Adrenal gland (tissue), 5 donors: ENCODE measurements at regions not wholly inside any gene's neighbourhood (a gene's known extent, or its start where the extent isn't known, plus 50 kb on each side); places are given as distances from the start of the nearest gene placed in this dataset.

ENCODE experiments used
- POLR2A ChIP-seq, 2 donors: fragments of 450-650 bp; IDR thresholded peaks; one replicate each; pipeline ENCODE4 v1.6.1; 2017; ENCODE audit warnings: antibody characterized with exemption in 2 of 2, mild to moderate bottlenecking in 2 of 2, moderate library complexity in 1 of 2
- TF ChIP-seq, protein P1 (sequence below), 6 experiments: fragments of 450-650 bp in 4 of 6; fragments of 200-600 bp in 2 of 6; sonication (generic) in 1 of 6; IDR thresholded peaks; 1 replicate in 5 of 6; 2 replicates in 1 of 6; pipeline versions ENCODE4 v1.5.1 to v1.8.0; 2016 to 2021; ENCODE audit warnings: antibody characterized with exemption in 6 of 6, mild to moderate bottlenecking in 2 of 6, moderate library complexity in 1 of 6
- donor health status: DM: no; HTN: no; CAD: no.

- TF ChIP-seq, protein P1, sequence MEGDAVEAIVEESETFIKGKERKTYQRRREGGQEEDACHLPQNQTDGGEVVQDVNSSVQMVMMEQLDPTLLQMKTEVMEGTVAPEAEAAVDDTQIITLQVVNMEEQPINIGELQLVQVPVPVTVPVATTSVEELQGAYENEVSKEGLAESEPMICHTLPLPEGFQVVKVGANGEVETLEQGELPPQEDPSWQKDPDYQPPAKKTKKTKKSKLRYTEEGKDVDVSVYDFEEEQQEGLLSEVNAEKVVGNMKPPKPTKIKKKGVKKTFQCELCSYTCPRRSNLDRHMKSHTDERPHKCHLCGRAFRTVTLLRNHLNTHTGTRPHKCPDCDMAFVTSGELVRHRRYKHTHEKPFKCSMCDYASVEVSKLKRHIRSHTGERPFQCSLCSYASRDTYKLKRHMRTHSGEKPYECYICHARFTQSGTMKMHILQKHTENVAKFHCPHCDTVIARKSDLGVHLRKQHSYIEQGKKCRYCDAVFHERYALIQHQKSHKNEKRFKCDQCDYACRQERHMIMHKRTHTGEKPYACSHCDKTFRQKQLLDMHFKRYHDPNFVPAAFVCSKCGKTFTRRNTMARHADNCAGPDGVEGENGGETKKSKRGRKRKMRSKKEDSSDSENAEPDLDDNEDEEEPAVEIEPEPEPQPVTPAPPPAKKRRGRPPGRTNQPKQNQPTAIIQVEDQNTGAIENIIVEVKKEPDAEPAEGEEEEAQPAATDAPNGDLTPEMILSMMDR (IDR thresholded peaks at IDR 0.05) = no peak
- TF ChIP-seq POLR2A (IDR thresholded peaks at IDR 0.05) = no peak
These were observed 312.7 kb downstream of the TLE3 start for GRCh38 chr15:69784798-69785566.
